Liver (tissue), 3 donors: ENCODE measurements at regions not wholly inside any gene's neighbourhood (a gene's known extent, or its start where the extent isn't known, plus 50 kb on each side); places are given as distances from the start of the nearest gene placed in this dataset.

Experiments
- EGR1 ChIP-seq, 2 donors: IDR thresholded peaks; 2 replicates each; pipeline ENCODE4 v1.6.1; 2016 to 2018; ENCODE audit warnings: antibody characterized with exemption in 2 of 2, low read depth in 2 of 2
- GABPA ChIP-seq, 2 donors: IDR thresholded peaks in 1 of 2; conservative IDR thresholded peaks in 1 of 2; 2 replicates each; pipeline ENCODE4 v1.6.1; 2016; ENCODE audit warnings: antibody characterized with exemption in 2 of 2, mild to moderate bottlenecking in 1 of 2, moderate library complexity in 1 of 2
- JUND ChIP-seq, 2 donors: IDR thresholded peaks; 2 replicates each; pipeline ENCODE4 v1.6.1; 2016; ENCODE audit warnings: antibody characterized with exemption in 2 of 2
- NR2F2 ChIP-seq: IDR thresholded peaks from 2 replicates; pipeline ENCODE4 v1.6.1; 2016; ENCODE audit warnings: antibody characterized with exemption
- RAD21 ChIP-seq, 2 donors: IDR thresholded peaks; 2 replicates each; pipeline ENCODE4 v1.6.1; 2016; ENCODE audit warnings: antibody characterized with exemption in 2 of 2, mild to moderate bottlenecking in 2 of 2
- SP1 ChIP-seq: IDR thresholded peaks from 2 replicates; pipeline ENCODE4 v1.6.1; 2018; ENCODE audit warnings: antibody characterized with exemption, mild to moderate bottlenecking
- TAF1 ChIP-seq: conservative IDR thresholded peaks from 2 replicates; pipeline ENCODE4 v1.6.1; 2016; ENCODE audit warnings: antibody characterized with exemption, mild to moderate bottlenecking
- TF ChIP-seq, protein P1 (sequence below): IDR thresholded peaks from 2 replicates; pipeline ENCODE4 v1.6.1; 2016; ENCODE audit warnings: antibody characterized with exemption
- TF ChIP-seq, protein P2 (sequence below): fragments of 150-350 bp; IDR thresholded peaks from 2 replicates; pipeline ENCODE4 v1.5.1; 2017; ENCODE audit warnings: improper control_type of control experiment, low read depth, low read length; ENCODE audit not compliant: missing input control
- TF ChIP-seq, protein P3 (sequence below): IDR thresholded peaks from 2 replicates; pipeline ENCODE4 v1.6.1; 2016; ENCODE audit warnings: antibody characterized with exemption
- TF ChIP-seq, protein P4 (sequence below): IDR thresholded peaks from 2 replicates; pipeline ENCODE4 v1.6.1; 2016; ENCODE audit warnings: antibody characterized with exemption
- TF ChIP-seq, protein P5 (sequence below): IDR thresholded peaks from 2 replicates; pipeline ENCODE4 v1.6.1; 2016; ENCODE audit warnings: antibody characterized with exemption, mild to moderate bottlenecking
- donor health status: healthy.
- donor health status: healthy.

DNA sequence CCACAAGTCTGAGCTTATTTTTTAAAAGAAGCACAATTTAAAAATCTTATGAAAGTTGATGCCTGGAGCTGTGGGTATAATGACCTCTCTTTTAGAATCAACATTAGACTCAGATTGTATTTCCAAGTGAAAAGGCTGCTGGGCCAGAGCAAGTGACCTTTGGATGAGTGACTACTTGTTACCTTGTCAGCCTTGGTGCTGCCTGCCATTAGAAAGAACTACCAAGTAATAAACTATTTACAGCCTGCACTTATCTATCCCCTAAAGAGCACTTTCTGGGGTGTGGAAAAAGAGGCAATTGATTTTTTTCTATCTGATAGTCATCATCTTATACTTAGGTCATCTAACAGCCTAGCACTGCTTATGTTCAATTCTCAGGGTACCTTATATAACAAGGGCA is 134.9 kb upstream of the FBXL17 start:
- TF ChIP-seq, protein P1, sequence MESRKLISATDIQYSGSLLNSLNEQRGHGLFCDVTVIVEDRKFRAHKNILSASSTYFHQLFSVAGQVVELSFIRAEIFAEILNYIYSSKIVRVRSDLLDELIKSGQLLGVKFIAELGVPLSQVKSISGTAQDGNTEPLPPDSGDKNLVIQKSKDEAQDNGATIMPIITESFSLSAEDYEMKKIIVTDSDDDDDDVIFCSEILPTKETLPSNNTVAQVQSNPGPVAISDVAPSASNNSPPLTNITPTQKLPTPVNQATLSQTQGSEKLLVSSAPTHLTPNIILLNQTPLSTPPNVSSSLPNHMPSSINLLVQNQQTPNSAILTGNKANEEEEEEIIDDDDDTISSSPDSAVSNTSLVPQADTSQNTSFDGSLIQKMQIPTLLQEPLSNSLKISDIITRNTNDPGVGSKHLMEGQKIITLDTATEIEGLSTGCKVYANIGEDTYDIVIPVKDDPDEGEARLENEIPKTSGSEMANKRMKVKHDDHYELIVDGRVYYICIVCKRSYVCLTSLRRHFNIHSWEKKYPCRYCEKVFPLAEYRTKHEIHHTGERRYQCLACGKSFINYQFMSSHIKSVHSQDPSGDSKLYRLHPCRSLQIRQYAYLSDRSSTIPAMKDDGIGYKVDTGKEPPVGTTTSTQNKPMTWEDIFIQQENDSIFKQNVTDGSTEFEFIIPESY = no peak
- TF ChIP-seq, protein P2, sequence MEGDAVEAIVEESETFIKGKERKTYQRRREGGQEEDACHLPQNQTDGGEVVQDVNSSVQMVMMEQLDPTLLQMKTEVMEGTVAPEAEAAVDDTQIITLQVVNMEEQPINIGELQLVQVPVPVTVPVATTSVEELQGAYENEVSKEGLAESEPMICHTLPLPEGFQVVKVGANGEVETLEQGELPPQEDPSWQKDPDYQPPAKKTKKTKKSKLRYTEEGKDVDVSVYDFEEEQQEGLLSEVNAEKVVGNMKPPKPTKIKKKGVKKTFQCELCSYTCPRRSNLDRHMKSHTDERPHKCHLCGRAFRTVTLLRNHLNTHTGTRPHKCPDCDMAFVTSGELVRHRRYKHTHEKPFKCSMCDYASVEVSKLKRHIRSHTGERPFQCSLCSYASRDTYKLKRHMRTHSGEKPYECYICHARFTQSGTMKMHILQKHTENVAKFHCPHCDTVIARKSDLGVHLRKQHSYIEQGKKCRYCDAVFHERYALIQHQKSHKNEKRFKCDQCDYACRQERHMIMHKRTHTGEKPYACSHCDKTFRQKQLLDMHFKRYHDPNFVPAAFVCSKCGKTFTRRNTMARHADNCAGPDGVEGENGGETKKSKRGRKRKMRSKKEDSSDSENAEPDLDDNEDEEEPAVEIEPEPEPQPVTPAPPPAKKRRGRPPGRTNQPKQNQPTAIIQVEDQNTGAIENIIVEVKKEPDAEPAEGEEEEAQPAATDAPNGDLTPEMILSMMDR = no peak
- TF ChIP-seq, protein P3, sequence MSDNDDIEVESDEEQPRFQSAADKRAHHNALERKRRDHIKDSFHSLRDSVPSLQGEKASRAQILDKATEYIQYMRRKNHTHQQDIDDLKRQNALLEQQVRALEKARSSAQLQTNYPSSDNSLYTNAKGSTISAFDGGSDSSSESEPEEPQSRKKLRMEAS = no peak
- TF ChIP-seq JUND (IDR thresholded peaks at IDR 0.05) (no peak), EGR1 (IDR thresholded peaks at IDR 0.05; ENCODE audit: low read depth in 2 of 2) (no peak), SP1 (no peak), TAF1 (no peak), GABPA (IDR thresholded peaks at IDR 0.05 in 1 of 2, conservative IDR thresholded peaks at IDR 0.05 in 1 of 2) (no peak), RAD21 (IDR thresholded peaks at IDR 0.05) (no peak), NR2F2 (no peak)
- TF ChIP-seq, protein P4, sequence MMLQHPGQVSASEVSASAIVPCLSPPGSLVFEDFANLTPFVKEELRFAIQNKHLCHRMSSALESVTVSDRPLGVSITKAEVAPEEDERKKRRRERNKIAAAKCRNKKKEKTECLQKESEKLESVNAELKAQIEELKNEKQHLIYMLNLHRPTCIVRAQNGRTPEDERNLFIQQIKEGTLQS = no peak
- TF ChIP-seq, protein P5, sequence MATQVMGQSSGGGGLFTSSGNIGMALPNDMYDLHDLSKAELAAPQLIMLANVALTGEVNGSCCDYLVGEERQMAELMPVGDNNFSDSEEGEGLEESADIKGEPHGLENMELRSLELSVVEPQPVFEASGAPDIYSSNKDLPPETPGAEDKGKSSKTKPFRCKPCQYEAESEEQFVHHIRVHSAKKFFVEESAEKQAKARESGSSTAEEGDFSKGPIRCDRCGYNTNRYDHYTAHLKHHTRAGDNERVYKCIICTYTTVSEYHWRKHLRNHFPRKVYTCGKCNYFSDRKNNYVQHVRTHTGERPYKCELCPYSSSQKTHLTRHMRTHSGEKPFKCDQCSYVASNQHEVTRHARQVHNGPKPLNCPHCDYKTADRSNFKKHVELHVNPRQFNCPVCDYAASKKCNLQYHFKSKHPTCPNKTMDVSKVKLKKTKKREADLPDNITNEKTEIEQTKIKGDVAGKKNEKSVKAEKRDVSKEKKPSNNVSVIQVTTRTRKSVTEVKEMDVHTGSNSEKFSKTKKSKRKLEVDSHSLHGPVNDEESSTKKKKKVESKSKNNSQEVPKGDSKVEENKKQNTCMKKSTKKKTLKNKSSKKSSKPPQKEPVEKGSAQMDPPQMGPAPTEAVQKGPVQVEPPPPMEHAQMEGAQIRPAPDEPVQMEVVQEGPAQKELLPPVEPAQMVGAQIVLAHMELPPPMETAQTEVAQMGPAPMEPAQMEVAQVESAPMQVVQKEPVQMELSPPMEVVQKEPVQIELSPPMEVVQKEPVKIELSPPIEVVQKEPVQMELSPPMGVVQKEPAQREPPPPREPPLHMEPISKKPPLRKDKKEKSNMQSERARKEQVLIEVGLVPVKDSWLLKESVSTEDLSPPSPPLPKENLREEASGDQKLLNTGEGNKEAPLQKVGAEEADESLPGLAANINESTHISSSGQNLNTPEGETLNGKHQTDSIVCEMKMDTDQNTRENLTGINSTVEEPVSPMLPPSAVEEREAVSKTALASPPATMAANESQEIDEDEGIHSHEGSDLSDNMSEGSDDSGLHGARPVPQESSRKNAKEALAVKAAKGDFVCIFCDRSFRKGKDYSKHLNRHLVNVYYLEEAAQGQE = no peak
